ENCODE measurements at regions not wholly inside any gene's neighbourhood (a gene's known extent, or its start where the extent isn't known, plus 50 kb on each side); places are given as distances from the start of the nearest gene placed in this dataset.

DNA sequence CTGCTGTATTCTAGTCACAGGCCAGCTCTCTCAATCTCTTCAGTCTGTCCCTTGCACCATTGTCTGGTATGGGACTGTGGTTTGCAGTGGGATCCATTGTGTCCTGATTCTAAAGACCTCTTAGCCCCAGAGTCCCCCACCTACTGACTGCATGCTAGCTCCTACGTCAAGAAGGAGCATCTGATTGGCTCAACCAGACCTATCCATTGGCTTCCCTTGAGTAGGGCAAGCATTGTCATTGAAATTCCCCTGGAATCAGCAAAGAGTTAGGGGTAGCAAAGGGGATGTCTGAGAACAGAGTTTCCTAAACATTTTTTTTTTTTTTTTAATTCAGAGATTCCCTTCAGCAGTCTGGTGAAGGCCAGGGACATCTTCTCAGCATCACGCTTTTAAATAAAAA, 175.3 kb upstream of the MPHOSPH6 start:
- DNase-seq, result no peak

DNA sequence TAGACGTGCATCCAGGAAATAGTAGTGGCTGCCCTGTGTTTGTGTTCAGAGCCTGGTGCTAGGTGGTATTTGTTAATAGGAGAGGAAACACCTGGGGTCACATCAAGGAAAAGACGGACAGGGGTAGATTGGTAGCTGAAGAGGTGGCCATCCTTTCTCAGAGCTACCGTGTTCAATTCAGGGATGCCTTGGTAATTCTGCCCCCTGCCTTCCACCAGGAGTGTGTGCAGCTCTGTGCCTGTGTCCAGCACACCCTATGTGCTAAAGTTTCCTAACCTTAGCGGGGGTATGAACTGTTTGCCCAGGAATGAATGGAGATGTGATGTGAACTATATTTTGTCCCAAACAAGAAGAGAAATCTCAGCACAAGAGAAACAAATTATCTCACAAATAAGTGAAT, 174.1 kb upstream of the MPHOSPH6 start:
- DNase-seq, result no peak

DNA sequence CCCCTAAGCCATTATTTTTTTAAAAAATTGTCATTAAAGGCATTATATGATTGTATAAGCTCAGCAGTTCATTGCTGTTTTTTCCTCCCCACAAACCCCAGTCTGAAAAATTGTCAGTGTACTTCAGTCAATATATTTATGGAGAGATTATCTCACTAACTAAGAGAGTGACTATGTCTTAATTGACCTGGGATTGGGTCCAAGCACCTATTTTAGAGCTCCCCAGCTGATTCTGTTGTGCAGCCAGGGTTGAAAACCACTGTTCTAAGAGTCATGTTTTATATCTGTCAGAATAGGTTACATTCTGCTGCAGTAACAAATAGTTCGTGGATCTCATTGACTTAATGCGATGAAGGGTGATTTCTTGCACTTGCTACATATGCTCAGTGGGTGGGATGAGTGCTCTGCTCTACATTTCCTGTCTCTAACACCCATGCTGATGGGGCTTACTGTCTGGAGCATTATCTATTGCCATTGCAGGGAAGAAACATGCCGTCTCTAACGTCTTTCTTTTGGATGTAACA, 171.2 kb upstream of the MPHOSPH6 start:
- no peak for DNase-seq

GRCh38 chr16:82340531-82340930, 170.5 kb upstream of the MPHOSPH6 start:
- no peak for DNase-seq

DNA sequence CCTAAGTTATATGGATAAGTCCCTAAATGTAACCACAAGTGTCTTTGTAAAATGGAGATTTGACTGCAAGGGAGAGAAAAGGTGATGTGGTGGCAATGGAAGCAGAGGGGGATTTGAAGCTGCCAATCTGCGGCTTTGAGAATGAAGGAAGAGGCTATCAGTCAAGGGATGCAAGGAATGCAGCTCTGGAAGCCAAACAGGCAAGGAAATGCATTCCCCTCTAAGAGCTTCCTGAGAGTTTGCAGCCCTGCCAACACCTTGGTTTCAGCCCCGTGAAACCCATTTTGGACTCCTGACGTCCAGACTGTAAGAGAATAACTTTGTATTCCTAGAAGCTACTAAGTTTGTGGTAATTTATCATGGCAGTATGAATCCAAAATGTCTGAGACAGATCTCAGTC, 167.3 kb upstream of the MPHOSPH6 start:
- no peak for DNase-seq

- DNase-seq, result no peak
These were observed 162.1 kb upstream of the MPHOSPH6 start for GRCh38 chr16:82331974-82332750.

DNA sequence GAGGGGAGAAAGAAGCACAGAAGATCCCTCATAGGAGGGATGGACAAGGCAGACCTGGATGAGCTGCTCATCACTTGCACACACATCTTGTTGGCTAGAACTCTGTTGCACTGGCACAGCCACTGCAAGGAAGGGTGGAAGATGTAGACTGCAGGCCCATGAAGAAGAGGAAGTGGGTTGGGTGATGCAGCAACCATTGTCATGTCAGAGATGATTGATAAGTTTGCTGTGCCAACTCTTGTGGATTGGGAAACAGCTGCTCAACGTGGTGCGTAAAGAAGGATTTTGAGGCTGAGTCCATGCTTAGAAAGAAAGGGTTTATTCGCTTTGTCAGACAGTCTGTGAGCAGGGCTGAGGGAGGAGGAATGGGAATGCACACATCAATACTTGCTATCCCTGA, 161.4 kb upstream of the MPHOSPH6 start:
- DNase-seq, result no peak

DNA sequence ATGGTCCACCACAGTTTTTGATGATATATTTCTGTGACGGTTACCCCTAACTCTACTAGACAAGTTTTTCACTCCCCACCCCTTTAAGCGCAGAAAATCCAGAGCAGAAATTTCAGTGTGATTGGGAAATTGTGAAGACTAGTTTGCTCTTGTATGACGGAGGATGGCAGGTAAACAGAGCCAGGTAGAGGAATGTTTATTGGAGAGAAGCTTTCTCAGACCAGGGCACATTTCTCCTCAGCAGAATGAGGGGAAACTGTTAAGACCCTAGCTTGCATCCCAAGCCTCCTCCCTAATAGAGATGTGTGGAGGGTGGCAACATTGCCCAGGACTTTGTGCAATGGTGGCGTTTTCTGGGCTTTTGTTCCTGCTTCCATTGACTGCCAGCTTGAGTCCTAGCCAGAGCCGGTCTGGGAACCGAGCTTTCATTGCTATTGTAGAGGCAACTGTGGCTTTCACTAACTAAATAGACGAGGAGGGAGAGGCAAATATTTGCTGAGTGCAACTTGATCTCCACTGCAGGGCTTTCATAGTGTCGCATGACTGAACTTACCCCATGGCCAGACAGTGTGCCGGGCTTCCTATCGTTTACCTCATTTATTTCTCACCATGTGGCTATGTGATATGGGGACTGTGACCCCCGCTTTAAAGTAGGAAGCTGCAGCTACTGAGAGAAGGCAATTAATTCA, 159.6 kb upstream of the MPHOSPH6 start:
- peak; percentile 61 for DNase-seq

DNA sequence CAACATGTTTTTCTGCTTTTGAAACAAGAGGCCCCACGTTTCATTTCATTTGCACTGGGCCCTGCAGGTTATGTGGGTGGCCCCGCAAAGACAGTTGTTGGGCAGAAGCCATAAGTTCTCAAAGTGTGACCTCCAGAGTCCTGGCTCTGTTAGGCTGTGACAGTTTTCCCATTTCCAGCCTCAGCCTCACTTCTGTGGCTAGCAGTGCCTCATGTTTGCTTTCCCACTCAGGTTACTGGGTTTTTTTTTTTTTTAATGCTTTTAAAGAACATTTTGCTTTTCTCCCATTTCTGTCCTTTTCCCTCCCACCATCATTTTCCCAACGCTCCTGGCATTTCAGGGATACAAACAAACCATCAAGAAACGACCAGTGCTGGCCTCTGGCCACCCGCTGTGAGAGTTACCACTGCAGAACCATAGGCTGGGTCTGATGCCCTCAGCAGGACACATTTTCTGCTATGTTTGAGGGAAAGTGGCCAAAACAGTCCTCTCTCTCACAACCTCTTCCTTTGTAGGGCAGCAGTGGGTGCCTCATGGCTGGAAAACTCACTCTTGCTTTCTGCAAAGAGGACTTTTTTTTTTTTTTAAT, 159.0 kb upstream of the MPHOSPH6 start:
- no peak for DNase-seq

- no peak for DNase-seq
These were observed 153.1 kb upstream of the MPHOSPH6 start for GRCh38 chr16:82323171-82323570.

GRCh38 chr16:82322177-82322576, 152.2 kb upstream of the MPHOSPH6 start:
- DNase-seq, result no peak

- DNase-seq, result no peak
These were observed 149.0 kb upstream of the MPHOSPH6 start for GRCh38 chr16:82319038-82319437.

GRCh38 chr16:82317411-82318167, 147.6 kb upstream of the MPHOSPH6 start:
- DNase-seq, result no peak

GRCh38 chr16:82313754-82314153, 143.7 kb upstream of the MPHOSPH6 start:
- no peak for DNase-seq

- DNase-seq, result no peak
These were observed 141.5 kb upstream of the MPHOSPH6 start for GRCh38 chr16:82311528-82311927.

- no peak for DNase-seq
These were observed 132.2 kb upstream of the MPHOSPH6 start for GRCh38 chr16:82302042-82302727.

DNA sequence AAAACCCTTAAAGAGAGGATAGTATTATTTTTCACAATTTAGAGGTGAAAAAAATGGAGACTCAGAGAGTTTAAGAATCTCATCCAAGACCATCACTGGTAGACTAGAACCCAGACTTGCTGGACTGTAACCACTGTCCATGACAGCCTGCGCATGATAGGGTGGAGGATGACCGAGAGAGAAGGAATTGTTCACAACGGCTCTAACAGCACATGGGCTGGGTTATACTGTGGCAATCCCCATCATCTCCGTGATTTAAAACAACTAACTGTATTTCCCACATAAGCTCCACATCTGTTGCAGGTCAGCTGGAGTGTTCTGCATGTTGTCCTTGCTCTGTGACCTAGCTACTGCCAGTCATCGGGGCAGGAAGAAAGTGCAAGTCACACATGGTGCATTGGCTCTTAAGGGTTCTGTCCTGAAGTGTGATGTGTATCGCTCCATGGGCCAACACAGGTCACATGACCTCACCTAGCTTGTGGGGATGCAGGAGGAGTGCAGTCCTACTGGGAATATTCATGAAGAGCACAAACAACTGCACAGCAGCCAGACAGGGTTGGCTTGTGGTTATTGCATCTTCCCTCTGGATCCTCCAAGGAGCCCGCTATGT, 131.2 kb upstream of the MPHOSPH6 start:
- DNase-seq, result no peak

DNA sequence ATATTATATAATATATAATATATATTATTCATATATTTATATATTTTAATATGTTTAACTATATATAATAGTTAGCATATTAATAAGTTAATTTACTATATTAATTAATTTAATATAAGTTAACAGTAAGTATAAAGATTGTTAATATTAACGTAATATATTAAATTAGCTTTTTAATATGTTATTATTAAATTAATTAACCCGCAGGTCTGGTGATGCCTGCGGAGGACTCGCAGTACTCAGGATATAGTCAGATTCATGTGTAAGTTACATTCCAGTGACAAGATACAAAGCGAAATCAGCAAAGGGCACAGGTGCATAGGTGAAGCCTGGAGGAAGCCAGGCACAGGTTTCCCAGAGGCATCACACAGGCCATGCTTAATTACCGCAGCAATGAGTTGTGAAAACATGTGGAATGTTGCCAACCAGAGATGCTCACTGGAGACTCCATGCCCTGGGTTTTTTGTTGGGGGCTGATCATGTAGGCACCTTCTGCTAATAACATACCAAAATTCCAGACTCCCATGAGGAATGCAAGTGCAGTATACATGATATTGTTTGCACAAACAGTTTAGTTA, 130.4 kb upstream of the MPHOSPH6 start:
- DNase-seq, result no peak

- no peak for DNase-seq
These were observed 128.4 kb upstream of the MPHOSPH6 start for GRCh38 chr16:82298472-82298871.

GRCh38 chr16:82295290-82296201, 125.5 kb upstream of the MPHOSPH6 start:
- no peak for DNase-seq

DNA sequence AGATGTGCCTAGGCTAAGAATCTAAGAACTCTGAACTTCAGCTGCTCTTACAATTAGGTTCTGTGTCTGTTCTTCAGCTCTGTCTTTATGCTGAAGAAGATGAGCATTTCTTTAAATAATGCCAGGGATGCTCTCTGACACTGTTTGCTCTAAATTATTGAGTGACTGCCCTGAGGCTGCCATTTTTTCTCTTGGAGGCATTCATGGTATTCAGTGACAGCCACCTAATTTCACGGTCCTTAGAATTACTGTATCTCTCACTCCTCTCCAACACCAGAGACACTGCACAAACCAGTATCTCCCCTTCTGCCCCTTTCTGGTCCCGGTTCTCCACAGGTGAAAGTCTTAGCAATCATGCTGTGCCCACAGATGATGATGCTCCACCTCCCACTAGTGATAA, 123.6 kb upstream of the MPHOSPH6 start:
- DNase-seq, result no peak

Measured in NCI-H1105 treated with DMSO at 0.1 percent for 48 hours (cell line).